MM.1S (cell line): ENCODE measurements at regions not wholly inside any gene's neighbourhood (a gene's known extent, or its start where the extent isn't known, plus 50 kb on each side); places are given as distances from the start of the nearest gene placed in this dataset.

ENCODE experiments used
- DNase-seq: peaks from one replicate; pipeline ENCODE4 v3.0.0-alpha.2; 2015
- H2AFZ ChIP-seq: fragments of 300-600 bp; sonication (generic); 2 replicates; pipeline ENCODE4 v1.6.0; 2016; ENCODE audit warnings: antibody characterized with exemption, low read length
- H3F3A ChIP-seq: fragments of 300-600 bp; sonication (generic); 2 replicates; pipeline ENCODE4 v1.6.1; 2016; ENCODE audit warnings: mild to moderate bottlenecking, antibody characterized with exemption, low read length, moderate library complexity, mixed read lengths; ENCODE audit not compliant: insufficient read depth
- H3K27ac ChIP-seq: fragments of 300-600 bp; sonication (generic); 2 replicates; pipeline ENCODE4 v1.5.1; 2016; ENCODE audit warnings: mild to moderate bottlenecking, low read length
- H3K27me3 ChIP-seq: fragments of 300-600 bp; sonication (generic); replicated peaks from 2 replicates; pipeline ENCODE4 v1.6.0; 2016; ENCODE audit warnings: low read length; ENCODE audit not compliant: insufficient read depth
- H3K36me3 ChIP-seq: fragments of 300-600 bp; sonication (generic); replicated peaks from 2 replicates; pipeline ENCODE4 v1.6.1; 2016; ENCODE audit warnings: mild to moderate bottlenecking, low read length, mixed read lengths; ENCODE audit not compliant: insufficient read depth
- H3K4me1 ChIP-seq: fragments of 300-600 bp; sonication (generic); 2 replicates; pipeline ENCODE4 v1.6.1; 2016; ENCODE audit warnings: low read length, mixed read lengths
- H3K4me2 ChIP-seq: fragments of 300-600 bp; sonication (generic); 2 replicates; pipeline ENCODE4 v1.6.0; 2016; ENCODE audit warnings: low read depth, low read length
- H3K4me3 ChIP-seq: fragments of 300-600 bp; sonication (generic); 2 replicates; pipeline ENCODE4 v1.5.1; 2016; ENCODE audit warnings: low read length, mixed read lengths
- H3K79me2 ChIP-seq: fragments of 300-600 bp; sonication (generic); 2 replicates; pipeline ENCODE4 v1.6.1; 2016; ENCODE audit warnings: mixed run types, low read length, mixed read lengths
- H3K9ac ChIP-seq: fragments of 300-600 bp; sonication (generic); 2 replicates; pipeline ENCODE4 v1.6.1; 2016; ENCODE audit warnings: low read length, mixed read lengths
- H3K9me2 ChIP-seq: fragments of 300-600 bp; sonication (generic); replicated peaks from 2 replicates; pipeline ENCODE4 v1.6.1; 2016; ENCODE audit warnings: mild to moderate bottlenecking, low read length, mixed read lengths; ENCODE audit not compliant: insufficient read depth
- H3K9me3 ChIP-seq: fragments of 300-600 bp; sonication (generic); replicated peaks from 2 replicates; pipeline ENCODE4 v1.6.1; 2016; ENCODE audit warnings: mild to moderate bottlenecking, low read length, mixed read lengths; ENCODE audit not compliant: insufficient read depth
- H4K20me1 ChIP-seq: fragments of 300-600 bp; sonication (generic); 2 replicates; pipeline ENCODE4 v1.6.1; 2016; ENCODE audit warnings: mild to moderate bottlenecking, low read length, moderate library complexity, mixed read lengths; ENCODE audit not compliant: insufficient read depth
- CTCF ChIP-seq: fragments of 300-600 bp; sonication (generic); IDR thresholded peaks from 2 replicates; pipeline ENCODE4 v1.5.1; 2016; ENCODE audit warnings: antibody characterized with exemption, low read length, mixed read lengths
- EZH2 ChIP-seq: fragments of 300-600 bp; sonication (generic); optimal IDR thresholded peaks from 2 replicates; pipeline ENCODE3; 2017; ENCODE audit warnings: low read depth, mild to moderate bottlenecking, antibody characterized with exemption, low read length, mixed read lengths
- EZH2phosphoT487 ChIP-seq: fragments of 300-600 bp; sonication (generic); IDR thresholded peaks from 2 replicates; pipeline ENCODE4 v1.6.1; 2018; ENCODE audit warnings: antibody characterized with exemption, low read length

- Histone ChIP-seq H3K4me3 (no peak overlapping the region), H3K36me3 (no peaks in the 10 kb centered on the region), H3K9me2 (no peaks in the 10 kb centered on the region), H2AFZ (no peak overlapping the region), H3K4me2 (no peak overlapping the region), H3K27ac (no peak overlapping the region), H3K27me3 (no peaks in the 10 kb centered on the region), H3K9ac (no peak overlapping the region), H3K4me1 (no peaks in the 10 kb centered on the region), H3F3A (no peaks in the 10 kb centered on the region), H4K20me1 (no peaks in the 10 kb centered on the region), H3K9me3 (no peaks in the 10 kb centered on the region), H3K79me2 (no peaks in the 10 kb centered on the region)
- no peak for DNase-seq
- TF ChIP-seq EZH2phosphoT487 = no peak
- TF ChIP-seq EZH2 = no peak
Observed at GRCh38 chr10:9198611-9199010, 1144.1 kb downstream of the GATA3 start.

- Histone ChIP-seq H3K9ac (no peak overlapping the region), H3K36me3 (no peaks in the 10 kb centered on the region), H4K20me1 (no peaks in the 10 kb centered on the region), H3K4me1 (no peaks in the 10 kb centered on the region), H3K27ac (no peak overlapping the region), H3K9me2 (no peaks in the 10 kb centered on the region), H3K9me3 (no peaks in the 10 kb centered on the region), H3K4me3 (no peak overlapping the region), H3K27me3 (no peaks in the 10 kb centered on the region), H3K4me2 (no peak overlapping the region), H3F3A (no peaks in the 10 kb centered on the region), H3K79me2 (no peaks in the 10 kb centered on the region), H2AFZ (no peak overlapping the region)
- no peak for DNase-seq
- no peak for TF ChIP-seq CTCF
- no peak for TF ChIP-seq EZH2phosphoT487
- TF ChIP-seq EZH2 = no peak
Observed at GRCh38 chr10:9205558-9205957, 1151.1 kb downstream of the GATA3 start.

GRCh38 chr10:9209105-9209798 is 1154.8 kb downstream of the GATA3 start:
- Histone ChIP-seq H3K36me3 (no peaks in the 10 kb centered on the region), H3K79me2 (no peaks in the 10 kb centered on the region), H3K4me2 (peak overlapping the region; percentile 4; the same call in 1 of the 2 replicates), H3K9me3 (no peaks in the 10 kb centered on the region), H3K4me3 (no peak overlapping the region), H3K9me2 (no peaks in the 10 kb centered on the region), H3K4me1 (no peaks in the 10 kb centered on the region), H3K9ac (no peak overlapping the region), H3F3A (no peaks in the 10 kb centered on the region), H3K27ac (no peak overlapping the region), H3K27me3 (no peaks in the 10 kb centered on the region), H2AFZ (no peak overlapping the region), H4K20me1 (no peaks in the 10 kb centered on the region)
- DNase-seq = peak; percentile 69
- peak; percentile 89 for TF ChIP-seq CTCF
- no peak for TF ChIP-seq EZH2phosphoT487

GRCh38 chr10:9211228-9211627 is 1156.7 kb downstream of the GATA3 start:
- no peak overlapping the region for H2AFZ ChIP-seq
- no peaks in the 10 kb centered on the region for H3K36me3 ChIP-seq
- DNase-seq = no peak
- H3K79me2 ChIP-seq = no peaks in the 10 kb centered on the region
- no peak overlapping the region for H3K27ac ChIP-seq
- no peaks in the 10 kb centered on the region for H3K9me3 ChIP-seq
- H3K4me1 ChIP-seq = no peaks in the 10 kb centered on the region
- H3K9ac ChIP-seq = no peak overlapping the region
- H4K20me1 ChIP-seq = no peaks in the 10 kb centered on the region
- no peak overlapping the region for H3K4me2 ChIP-seq
- H3K9me2 ChIP-seq = no peaks in the 10 kb centered on the region
- TF ChIP-seq CTCF (peak; percentile 22), EZH2 (no peak), EZH2phosphoT487 (no peak)
- no peaks in the 10 kb centered on the region for H3F3A ChIP-seq
- H3K27me3 ChIP-seq = no peaks in the 10 kb centered on the region
- H3K4me3 ChIP-seq = no peak overlapping the region
